Body of pancreas (tissue), 4 donors: ENCODE measurements at regions not wholly inside any gene's neighbourhood (a gene's known extent, or its start where the extent isn't known, plus 50 kb on each side); places are given as distances from the start of the nearest gene placed in this dataset.

ENCODE experiments used
- CTCF ChIP-seq, 7 experiments: fragments of 450-650 bp in 4 of 7; fragments of 200-600 bp in 3 of 7; sonication (generic) in 3 of 7; IDR thresholded peaks; one replicate each; pipeline ENCODE4 v1.5.1; 2016 to 2019; ENCODE audit warnings: antibody characterized with exemption in 7 of 7
- POLR2A ChIP-seq, 3 donors: fragments of 450-650 bp; IDR thresholded peaks; one replicate each; pipeline ENCODE4 v1.6.1; 2016; ENCODE audit warnings: antibody characterized with exemption in 3 of 3, mild to moderate bottlenecking in 2 of 3

- TF ChIP-seq CTCF (IDR thresholded peaks at IDR 0.05) (no peak), POLR2A (IDR thresholded peaks at IDR 0.05) (no peak)
Measured at GRCh38 chr3:28836199-28836598, 444.7 kb upstream of the RBMS3 start.
